ENCODE measurements at regions not wholly inside any gene's neighbourhood (a gene's known extent, or its start where the extent isn't known, plus 50 kb on each side); places are given as distances from the start of the nearest gene placed in this dataset.

DNA sequence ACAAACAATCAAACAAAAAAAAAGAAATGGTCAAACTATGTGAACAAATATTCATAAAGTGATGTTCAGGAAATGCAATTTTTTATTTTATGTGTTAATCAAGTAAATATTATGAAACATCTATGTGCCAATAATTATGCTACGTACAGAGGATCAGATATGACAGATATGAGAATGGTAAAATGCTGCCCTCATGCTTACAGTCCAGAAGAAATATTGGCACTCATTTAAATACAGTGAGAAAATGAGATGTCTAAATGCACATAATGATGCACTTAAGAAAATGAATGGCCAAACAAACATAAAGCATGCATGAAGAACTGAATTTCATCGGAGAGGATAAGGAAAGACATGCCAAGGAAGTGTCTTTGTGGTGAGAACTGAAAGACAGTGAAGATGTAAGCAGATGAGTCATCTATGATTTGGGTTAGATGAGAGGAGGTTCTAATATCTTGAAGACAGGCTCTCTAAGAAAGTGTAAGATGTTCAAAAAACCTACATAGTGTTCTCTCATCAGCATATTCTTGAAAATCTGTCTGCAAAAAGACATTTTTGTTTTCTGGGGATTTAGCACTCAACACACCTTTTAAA is 1231.1 kb upstream of the ACO1 start:
- TF ChIP-seq, protein P1, sequence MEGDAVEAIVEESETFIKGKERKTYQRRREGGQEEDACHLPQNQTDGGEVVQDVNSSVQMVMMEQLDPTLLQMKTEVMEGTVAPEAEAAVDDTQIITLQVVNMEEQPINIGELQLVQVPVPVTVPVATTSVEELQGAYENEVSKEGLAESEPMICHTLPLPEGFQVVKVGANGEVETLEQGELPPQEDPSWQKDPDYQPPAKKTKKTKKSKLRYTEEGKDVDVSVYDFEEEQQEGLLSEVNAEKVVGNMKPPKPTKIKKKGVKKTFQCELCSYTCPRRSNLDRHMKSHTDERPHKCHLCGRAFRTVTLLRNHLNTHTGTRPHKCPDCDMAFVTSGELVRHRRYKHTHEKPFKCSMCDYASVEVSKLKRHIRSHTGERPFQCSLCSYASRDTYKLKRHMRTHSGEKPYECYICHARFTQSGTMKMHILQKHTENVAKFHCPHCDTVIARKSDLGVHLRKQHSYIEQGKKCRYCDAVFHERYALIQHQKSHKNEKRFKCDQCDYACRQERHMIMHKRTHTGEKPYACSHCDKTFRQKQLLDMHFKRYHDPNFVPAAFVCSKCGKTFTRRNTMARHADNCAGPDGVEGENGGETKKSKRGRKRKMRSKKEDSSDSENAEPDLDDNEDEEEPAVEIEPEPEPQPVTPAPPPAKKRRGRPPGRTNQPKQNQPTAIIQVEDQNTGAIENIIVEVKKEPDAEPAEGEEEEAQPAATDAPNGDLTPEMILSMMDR (IDR thresholded peaks at IDR 0.05): no peak
- no peak for TF ChIP-seq POLR2A (IDR thresholded peaks at IDR 0.05)
